Lower lobe of right lung (tissue), 2 donors: ENCODE measurements at regions not wholly inside any gene's neighbourhood (a gene's known extent, or its start where the extent isn't known, plus 50 kb on each side); places are given as distances from the start of the nearest gene placed in this dataset.
"Not testable (repeated sequence)": the region's sequence is repeated elsewhere in the genome, so short reads cannot be mapped to it uniquely, and the experiment has no call there.

Source experiments
- ATAC-seq, 2 donors: fragments of 200-7000 bp; cut with Tn5 transposase; one replicate each; pipeline ENCODE4 v1.9.1; 2020 to 2022; ENCODE audit warnings: mild to moderate bottlenecking in 2 of 2, moderate library complexity in 2 of 2
- DNase-seq: peaks from one replicate; pipeline ENCODE4 v3.0.0-alpha.2; 2020
- H3K27ac ChIP-seq: fragments of 200-600 bp; one replicate; pipeline ENCODE4 v1.8.0; 2022
- H3K27me3 ChIP-seq: fragments of 200-600 bp; one replicate; pipeline ENCODE4 v1.8.0; 2022; ENCODE audit warnings: low read depth
- H3K36me3 ChIP-seq: fragments of 200-600 bp; one replicate; pipeline ENCODE4 v1.8.0; 2022; ENCODE audit warnings: mild to moderate bottlenecking
- H3K4me1 ChIP-seq: fragments of 200-600 bp; one replicate; pipeline ENCODE4 v1.8.0; 2022
- H3K4me3 ChIP-seq: fragments of 200-600 bp; one replicate; pipeline ENCODE4 v1.8.0; 2022; ENCODE audit warnings: mild to moderate bottlenecking
- H3K9me3 ChIP-seq: fragments of 200-600 bp; one replicate; pipeline ENCODE4 v1.8.0; 2022
- intact Hi-C: fragments of 100-400 bp; cut with DNase I; formaldehyde crosslinking; loops from one replicate; pipeline ENCODE4 v1.11.0; 2022
- TF ChIP-seq, protein P1 (sequence below): fragments of 200-600 bp; IDR thresholded peaks from one replicate; pipeline ENCODE4 v1.8.0; 2022; ENCODE audit warnings: antibody characterized with exemption, mild to moderate bottlenecking
- donor health status: DM: no; HTN: yes; CAD: no; lungs with severe emphysema.

GRCh38 chr2:187188783-187189631 lies 259.0 kb downstream of the CALCRL start:
- intact Hi-C loops: no loop called here
- TF ChIP-seq, protein P1, sequence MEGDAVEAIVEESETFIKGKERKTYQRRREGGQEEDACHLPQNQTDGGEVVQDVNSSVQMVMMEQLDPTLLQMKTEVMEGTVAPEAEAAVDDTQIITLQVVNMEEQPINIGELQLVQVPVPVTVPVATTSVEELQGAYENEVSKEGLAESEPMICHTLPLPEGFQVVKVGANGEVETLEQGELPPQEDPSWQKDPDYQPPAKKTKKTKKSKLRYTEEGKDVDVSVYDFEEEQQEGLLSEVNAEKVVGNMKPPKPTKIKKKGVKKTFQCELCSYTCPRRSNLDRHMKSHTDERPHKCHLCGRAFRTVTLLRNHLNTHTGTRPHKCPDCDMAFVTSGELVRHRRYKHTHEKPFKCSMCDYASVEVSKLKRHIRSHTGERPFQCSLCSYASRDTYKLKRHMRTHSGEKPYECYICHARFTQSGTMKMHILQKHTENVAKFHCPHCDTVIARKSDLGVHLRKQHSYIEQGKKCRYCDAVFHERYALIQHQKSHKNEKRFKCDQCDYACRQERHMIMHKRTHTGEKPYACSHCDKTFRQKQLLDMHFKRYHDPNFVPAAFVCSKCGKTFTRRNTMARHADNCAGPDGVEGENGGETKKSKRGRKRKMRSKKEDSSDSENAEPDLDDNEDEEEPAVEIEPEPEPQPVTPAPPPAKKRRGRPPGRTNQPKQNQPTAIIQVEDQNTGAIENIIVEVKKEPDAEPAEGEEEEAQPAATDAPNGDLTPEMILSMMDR: no peak
- Histone ChIP-seq H3K27me3 (no peaks in the 10 kb centered on the region), H3K36me3 (no peaks in the 10 kb centered on the region), H3K4me3 (no peak overlapping the region), H3K9me3 (no peaks in the 10 kb centered on the region), H3K27ac (no peak overlapping the region), H3K4me1 (no peaks in the 10 kb centered on the region)
- ATAC-seq: no peak
- DNase-seq: no peak

- TF ChIP-seq, protein P1: no peak
- no peak for ATAC-seq
- no peak overlapping the region for H3K4me3 ChIP-seq
- H3K36me3 ChIP-seq: no peaks in the 10 kb centered on the region
- H3K9me3 ChIP-seq: peaks cover 7% of the 10 kb centered on the region
- no peak for DNase-seq
- no peaks in the 10 kb centered on the region for H3K4me1 ChIP-seq
- intact Hi-C loops: no loop called here
- no peak overlapping the region for H3K27ac ChIP-seq
- H3K27me3 ChIP-seq: no peaks in the 10 kb centered on the region
These were observed 260.5 kb downstream of the CALCRL start for GRCh38 chr2:187187519-187187918.

DNA sequence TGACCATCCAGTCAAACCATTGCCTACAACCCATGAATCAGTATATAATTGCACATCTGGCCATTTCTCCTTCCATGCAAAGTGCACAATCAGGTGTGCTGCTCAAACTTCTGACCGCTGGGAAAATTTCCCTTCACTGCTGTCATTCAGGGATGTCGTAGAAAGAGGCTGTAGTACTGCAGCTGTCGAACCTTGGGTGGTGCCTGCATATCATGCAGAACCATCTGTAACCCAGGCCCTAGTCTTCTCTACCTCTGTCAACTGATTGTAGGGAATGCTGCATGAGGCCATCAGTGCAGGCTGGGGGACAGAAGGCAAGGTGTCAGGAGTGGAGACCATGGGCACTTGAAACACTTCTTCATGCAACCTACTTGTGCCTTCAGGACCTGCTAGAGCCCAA lies 267.5 kb downstream of the CALCRL start:
- no peaks in the 10 kb centered on the region for H3K36me3 ChIP-seq
- DNase-seq (no peak), ATAC-seq (no peak)
- H3K9me3 ChIP-seq: peaks cover 7% of the 10 kb centered on the region
- no peaks in the 10 kb centered on the region for H3K4me1 ChIP-seq
- intact Hi-C loops: no loop called here
- TF ChIP-seq, protein P1: no peak
- H3K4me3 ChIP-seq: no peak overlapping the region
- H3K27ac ChIP-seq: no peak overlapping the region
- H3K27me3 ChIP-seq: no peaks in the 10 kb centered on the region

GRCh38 chr2:187178876-187179275 lies 269.2 kb downstream of the CALCRL start:
- H3K27ac ChIP-seq, H3K27me3 ChIP-seq, ATAC-seq, DNase-seq, H3K4me3 ChIP-seq, intact Hi-C loops, H3K4me1 ChIP-seq, H3K9me3 ChIP-seq, H3K36me3 ChIP-seq: not testable (repeated sequence)

DNA sequence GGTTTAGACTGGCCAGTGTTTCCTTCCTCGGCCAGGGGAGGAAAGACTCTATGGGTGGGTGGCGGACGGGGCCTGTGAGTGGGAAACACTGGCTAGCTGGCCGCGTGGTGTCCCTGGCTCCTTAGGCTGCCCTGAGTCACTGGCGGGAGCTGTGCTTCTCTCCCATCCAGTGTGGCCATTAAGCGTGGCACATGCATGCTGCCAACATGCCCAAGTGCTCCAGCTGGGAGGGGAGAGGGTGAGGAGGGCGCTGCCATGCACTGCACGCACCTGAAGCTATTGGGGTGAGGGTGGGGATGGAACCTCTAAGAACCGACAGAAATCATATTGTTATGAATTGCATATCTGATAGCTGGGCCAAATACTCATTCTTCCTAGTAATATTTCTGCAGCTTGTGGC lies 270.8 kb downstream of the CALCRL start:
- intact Hi-C loops: no loop called here
- no peak for DNase-seq

DNA sequence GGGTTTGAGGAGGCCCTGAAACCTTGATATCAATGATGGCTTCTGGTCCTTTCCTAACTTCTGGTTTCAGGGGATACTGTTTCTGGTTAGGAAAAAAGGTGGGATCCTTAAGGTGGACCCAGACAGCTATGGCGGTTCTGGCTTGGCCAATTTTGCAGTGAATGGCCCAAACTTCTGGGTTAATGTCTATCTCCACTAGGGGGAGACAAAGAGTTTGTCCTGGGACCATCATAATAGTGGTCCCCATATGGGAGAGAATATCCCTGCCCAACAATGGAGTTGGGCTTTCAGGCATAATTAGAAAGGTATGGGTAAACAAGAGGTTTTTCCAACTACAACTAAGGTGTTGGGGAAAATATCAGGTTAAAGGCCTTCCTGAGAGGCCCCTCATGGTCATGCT lies 273.5 kb downstream of the CALCRL start:
- DNase-seq: no peak
- intact Hi-C loops: no loop called here
- ATAC-seq: no peak

More for the DNA sequence above, 270.8 kb downstream of the CALCRL start:
- H3K4me3 ChIP-seq: no peak overlapping the region
- TF ChIP-seq, protein P1: no peak
- no peak for ATAC-seq
- no peaks in the 10 kb centered on the region for H3K9me3 ChIP-seq
- H3K27ac ChIP-seq: no peak overlapping the region
- no peaks in the 10 kb centered on the region for H3K36me3 ChIP-seq
- no peaks in the 10 kb centered on the region for H3K27me3 ChIP-seq
- no peaks in the 10 kb centered on the region for H3K4me1 ChIP-seq

More for the DNA sequence above, 273.5 kb downstream of the CALCRL start:
- H3K36me3 ChIP-seq: no peaks in the 10 kb centered on the region
- H3K9me3 ChIP-seq: no peaks in the 10 kb centered on the region
- H3K4me1 ChIP-seq: no peaks in the 10 kb centered on the region
- H3K4me3 ChIP-seq: no peak overlapping the region
- TF ChIP-seq, protein P1: no peak
- H3K27ac ChIP-seq: no peak overlapping the region
- no peaks in the 10 kb centered on the region for H3K27me3 ChIP-seq
